Hematopoietic multipotent progenitor cell treated with erythropoietin and hydrocortisone succinate and interleukin-3 and kit ligand, for 17 days (in vitro differentiated cells): ENCODE measurements at regions not wholly inside any gene's neighbourhood (a gene's known extent, or its start where the extent isn't known, plus 50 kb on each side); places are given as distances from the start of the nearest gene placed in this dataset.
"Not testable (repeated sequence)": the region's sequence is repeated elsewhere in the genome, so short reads cannot be mapped to it uniquely, and the experiment has no call there.

Experiments
- DNase-seq: peaks from one replicate; pipeline ENCODE4 v3.0.0-alpha.2; 2015; ENCODE audit warnings: low spot score

GRCh38 chr22:47872761-47873535, 1110.5 kb downstream of the TBC1D22A start:
- DNase-seq = no peak

DNA sequence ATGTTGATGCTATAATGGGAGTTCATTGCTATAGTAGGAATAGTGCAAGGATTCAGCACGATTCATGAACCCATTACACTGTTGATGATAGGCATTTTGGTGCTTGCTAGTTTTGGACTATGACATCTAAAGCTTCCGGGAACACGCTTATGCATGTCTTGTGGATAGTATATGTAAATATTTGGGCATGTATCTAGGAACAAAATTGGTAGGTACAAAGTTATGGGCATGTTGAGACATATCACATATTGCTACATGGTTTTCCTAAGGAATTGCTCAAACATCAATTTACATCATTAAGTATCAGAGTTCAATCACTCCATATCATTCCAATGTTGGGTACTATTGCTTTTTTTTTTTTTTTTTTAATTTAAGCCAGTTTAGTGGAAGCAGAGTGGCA, 1103.2 kb downstream of the TBC1D22A start:
- DNase-seq = no peak

GRCh38 chr22:47862394-47862793, 1099.9 kb downstream of the TBC1D22A start:
- no peak for DNase-seq

DNA sequence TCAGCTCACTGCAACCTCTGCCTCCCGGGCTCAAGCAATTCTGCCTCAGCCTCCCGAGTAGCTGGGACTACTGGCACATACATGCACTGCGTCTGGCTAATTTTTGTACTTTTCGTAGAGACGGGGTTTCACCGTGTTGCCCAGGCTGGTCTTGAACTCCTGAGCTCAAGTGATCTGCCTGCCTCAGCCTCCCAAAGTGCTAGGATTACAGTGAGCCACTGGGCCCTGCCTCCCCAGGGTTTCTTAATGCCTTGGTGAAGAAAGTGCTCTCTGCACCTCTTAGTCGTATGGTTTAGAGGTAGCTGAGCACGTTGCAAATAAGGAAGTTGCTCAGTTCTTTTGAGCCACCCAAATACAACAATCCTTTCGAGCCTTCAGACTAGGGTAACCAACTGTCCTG, 1098.5 kb downstream of the TBC1D22A start:
- DNase-seq = not testable (repeated sequence)

DNA sequence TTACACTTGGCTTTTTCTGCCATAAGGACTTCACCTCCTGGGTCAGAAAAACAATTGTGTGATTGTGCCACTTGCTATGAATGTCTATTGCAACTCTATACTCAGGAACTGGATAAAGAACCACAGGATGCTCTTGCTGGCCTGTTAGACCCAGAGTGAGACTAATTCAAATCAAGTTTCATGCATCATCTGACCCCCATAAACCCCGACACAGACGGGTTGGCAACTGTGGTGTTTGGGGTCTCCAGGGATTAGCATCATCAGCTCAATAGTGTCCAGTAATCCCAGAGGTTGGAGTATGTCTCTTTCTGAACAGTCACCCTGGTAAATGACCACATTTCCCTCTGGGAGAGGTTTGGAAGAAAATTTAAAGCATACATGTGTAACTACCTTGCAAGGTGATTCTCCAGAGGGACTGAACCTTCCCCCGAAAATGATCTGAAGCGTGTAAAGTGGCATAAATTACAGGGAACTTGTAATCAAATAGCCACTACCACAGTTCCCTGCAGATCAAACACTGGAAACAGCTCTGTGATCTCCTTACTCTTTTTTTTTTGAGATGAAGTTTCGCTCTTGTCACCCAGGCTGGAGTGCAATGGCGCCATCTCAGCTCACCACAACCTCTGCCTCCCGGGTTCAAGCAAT, 1097.6 kb downstream of the TBC1D22A start:
- no peak for DNase-seq

GRCh38 chr22:47858773-47859306, 1096.4 kb downstream of the TBC1D22A start:
- DNase-seq = no peak

- DNase-seq = no peak
These were observed 1092.2 kb downstream of the TBC1D22A start for GRCh38 chr22:47854680-47855079.

DNA sequence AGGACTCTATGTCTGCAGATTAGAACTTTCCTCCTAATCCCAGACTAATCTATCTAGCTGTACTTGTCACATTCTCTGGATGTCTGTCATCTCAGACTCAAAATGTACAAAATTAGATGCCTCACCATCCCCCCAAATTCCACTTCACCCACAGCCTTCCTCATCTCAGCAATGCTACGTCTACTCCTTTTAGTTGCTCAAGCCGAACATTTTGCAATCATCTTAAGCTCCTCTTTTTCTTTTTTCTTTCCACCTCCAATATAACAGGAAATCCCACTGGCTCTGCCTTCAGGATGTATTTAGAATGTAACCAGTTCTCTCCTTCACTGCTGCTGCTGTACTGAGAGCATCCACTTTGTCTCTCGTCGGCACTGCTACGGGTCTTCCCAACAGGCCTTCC, 1091.8 kb downstream of the TBC1D22A start:
- DNase-seq = no peak

DNA sequence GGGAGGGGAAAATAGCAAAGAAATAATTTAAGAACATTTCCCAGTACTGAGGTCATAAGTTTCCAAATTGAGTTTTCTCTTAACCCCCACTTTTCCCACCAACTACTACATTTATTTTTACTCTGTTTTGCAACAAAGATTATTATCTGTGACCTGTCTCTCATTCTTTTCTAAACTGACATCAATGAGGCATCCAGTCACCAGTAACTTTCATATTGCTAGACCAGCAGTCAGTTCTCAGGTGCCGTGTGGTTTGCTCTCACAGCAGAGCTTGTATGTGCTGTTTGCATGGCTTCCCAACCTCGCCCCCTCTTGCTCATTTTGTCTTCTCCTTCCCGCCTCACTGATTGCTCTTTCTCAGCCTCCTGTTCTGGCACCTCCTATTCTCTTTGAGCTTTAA, 1091.3 kb downstream of the TBC1D22A start:
- no peak for DNase-seq

DNA sequence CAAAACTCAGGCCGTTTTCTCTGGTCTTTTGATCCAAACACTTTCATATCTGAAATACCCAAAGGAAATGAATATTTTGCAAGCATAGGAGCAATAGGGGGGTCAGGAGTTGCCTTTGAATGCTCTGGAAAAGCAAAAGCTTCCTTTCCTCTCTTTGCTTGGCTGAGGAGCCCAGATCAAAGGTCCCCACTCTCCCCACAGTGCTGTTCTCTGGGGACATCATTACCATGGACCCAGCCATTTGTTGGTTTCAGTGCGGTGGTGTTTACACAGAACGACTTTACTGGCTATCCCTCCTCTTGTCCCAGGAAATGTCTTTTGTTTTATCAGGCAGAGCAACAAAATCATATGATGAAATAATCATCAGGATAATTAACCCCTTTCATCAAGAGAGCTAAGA, 1089.1 kb downstream of the TBC1D22A start:
- DNase-seq = no peak

DNA sequence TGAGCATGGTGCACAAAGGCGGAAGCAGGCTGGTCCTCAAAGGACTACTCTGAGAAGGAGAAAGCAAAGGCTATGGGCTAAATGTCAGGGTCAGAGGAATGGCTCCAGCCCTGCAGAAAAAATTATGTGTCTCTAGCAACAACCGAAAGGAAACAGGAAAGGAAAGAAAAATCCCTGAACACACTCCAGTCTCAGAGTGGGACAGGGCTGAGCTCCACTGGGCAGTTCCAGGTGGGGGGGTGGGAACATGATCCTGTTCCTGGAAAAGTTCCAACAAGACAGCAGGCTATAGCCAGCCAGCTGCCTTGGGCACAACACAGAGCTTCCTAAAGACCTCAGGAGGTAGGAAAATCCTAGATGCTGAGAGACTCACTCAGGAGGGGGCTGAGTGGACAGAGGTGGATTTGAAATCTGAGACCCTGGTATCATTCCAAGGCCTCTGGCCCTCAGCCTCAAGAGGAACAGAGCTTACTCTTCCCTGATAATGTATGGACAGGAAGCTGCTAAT, 1088.2 kb downstream of the TBC1D22A start:
- DNase-seq = no peak

DNA sequence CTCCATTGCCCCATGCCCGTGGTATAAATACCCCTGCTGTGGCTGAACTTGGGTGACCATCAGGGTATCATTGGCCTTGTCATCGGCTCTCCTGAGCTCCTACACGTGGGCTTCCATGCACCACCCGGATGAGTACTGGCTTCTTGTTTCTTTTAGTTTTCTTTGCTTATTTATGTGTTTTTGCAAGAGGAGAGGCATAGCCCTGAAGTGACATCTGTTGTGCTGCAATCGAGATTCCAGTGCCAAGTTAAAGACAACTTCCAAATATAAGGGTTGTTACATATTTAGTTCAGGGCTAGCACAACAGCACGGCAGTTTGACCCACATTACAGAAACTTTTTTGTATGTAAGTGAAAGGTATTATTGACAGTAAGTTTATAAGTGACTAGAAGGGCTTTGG, 1087.1 kb downstream of the TBC1D22A start:
- DNase-seq = no peak

- DNase-seq = no peak
These were observed 1085.9 kb downstream of the TBC1D22A start for GRCh38 chr22:47848184-47848920.

- DNase-seq = no peak
These were observed 1084.9 kb downstream of the TBC1D22A start for GRCh38 chr22:47847131-47847890.

GRCh38 chr22:47846206-47846605, 1083.8 kb downstream of the TBC1D22A start:
- DNase-seq = no peak

- no peak for DNase-seq
These were observed 1079.7 kb downstream of the TBC1D22A start for GRCh38 chr22:47842119-47842518.

DNA sequence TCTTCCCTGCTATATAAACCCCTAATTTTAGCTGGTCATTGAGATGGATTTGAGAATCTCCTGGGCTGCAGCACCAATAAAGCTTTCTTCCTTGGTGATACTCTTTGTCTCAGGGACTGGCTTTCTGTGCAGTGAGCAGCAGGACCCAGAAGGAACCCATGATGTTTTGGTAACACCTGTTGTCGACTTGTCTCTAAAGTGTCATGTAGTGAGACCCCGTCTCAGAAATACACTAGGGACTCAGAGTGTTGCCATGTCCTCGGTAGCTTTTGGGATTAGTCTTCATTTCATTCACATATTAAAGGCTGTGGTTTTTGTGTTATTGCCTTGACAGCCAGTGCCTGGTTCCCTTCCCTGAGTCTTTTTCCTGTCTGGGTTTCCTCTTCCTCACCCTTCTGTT, 1078.7 kb downstream of the TBC1D22A start:
- no peak for DNase-seq

DNA sequence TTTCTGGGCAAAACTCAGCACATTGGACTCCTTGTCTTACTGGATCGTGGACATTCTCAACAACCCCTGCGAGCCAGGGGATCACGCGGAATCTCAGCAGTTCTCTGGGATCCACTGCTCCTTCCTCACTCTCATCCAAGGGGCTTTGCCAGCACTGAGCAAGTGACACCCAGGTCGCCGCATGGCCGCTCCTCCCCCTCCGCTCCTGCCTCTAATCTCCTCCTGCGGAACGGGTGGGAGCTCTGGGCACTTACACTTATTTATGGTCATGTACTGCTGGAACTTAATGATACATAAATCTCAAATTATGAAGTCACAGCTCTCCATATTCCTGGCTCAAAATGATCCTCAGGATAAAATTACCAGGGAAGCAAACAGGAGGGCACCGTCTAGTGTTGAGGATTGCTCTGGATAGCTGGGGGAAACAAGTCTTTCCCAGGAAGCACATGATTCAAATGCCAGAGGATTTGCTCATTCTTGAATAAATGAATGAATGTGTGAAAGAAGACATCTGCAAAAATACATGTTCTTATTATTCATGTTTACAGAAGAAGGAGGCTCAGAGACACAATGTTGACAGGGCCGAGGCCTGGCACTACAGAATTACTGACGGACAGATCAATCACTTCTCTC, 1077.3 kb downstream of the TBC1D22A start:
- no peak for DNase-seq

- DNase-seq = no peak
These were observed 1075.3 kb downstream of the TBC1D22A start for GRCh38 chr22:47837703-47838102.

DNA sequence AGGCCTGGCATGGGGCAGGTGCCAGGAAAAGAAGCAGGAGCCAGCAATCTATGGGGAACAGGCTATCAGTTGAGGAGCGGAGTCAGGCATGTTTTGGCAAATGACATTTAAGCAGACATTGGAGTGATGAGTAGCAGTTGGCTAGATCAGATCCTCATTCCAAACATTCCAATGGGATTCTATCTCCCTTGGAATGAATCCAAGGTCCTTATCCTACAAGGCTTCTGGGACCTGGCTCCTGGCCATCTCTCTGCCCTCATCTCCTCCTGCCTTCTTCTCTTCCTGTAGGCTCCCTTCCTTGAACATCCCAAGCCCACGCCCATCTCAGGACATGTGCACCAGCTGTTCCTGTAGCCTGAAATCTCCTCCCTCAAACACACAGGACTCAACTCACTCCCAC, 1074.5 kb downstream of the TBC1D22A start:
- DNase-seq = no peak

GRCh38 chr22:47835726-47836125, 1073.3 kb downstream of the TBC1D22A start:
- no peak for DNase-seq
